ENCODE measurements at regions not wholly inside any gene's neighbourhood (a gene's known extent, or its start where the extent isn't known, plus 50 kb on each side); places are given as distances from the start of the nearest gene placed in this dataset.

GRCh38 chr9:106727969-106728368 lies 135.0 kb upstream of the ZNF462 start:
- no peak for DNase-seq

DNA sequence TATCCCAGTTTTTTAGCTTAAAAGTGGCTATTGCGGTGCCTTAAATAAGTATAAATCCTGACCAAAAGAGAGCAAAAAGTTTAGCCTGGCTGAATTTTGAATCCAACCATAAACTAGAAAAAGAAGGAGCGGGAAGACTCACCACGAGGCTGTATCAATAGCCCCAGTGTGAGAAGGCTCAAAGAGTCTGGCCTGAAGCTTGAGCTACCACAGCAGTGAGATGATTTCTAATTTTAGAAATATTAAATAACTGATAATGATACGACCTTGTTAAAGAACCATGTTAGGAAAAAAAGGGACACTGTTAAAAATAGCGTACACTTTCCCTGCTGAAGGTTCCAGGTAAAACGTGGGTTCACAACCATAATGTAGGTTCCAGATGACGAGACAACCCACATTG lies 134.1 kb upstream of the ZNF462 start:
- DNase-seq = no peak

GRCh38 chr9:106731910-106732309 lies 131.1 kb upstream of the ZNF462 start:
- no peak for DNase-seq

GRCh38 chr9:106733828-106734380 lies 129.1 kb upstream of the ZNF462 start:
- no peak for DNase-seq

GRCh38 chr9:106737516-106737915 lies 125.5 kb upstream of the ZNF462 start:
- no peak for DNase-seq

GRCh38 chr9:106738109-106738508 lies 124.9 kb upstream of the ZNF462 start:
- no peak for DNase-seq

DNA sequence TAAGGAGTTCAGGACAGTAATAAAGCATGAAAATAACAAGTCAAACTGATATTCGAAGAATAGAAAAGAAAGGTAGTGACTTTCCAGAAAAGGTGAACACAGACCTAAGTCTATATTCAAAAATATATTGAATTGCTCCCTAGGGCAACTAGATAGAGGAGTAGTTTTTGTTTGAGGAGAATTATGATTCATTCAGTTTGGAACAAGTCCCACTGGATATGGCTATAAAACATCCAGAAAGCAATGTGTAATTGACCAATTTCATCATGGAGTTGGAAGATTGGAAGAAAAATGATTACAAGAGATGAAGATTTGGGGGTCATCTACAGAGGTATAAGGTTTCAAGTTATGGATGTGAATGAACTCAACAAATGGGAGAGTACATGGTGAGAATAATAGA lies 117.5 kb upstream of the ZNF462 start:
- no peak for DNase-seq

- DNase-seq = no peak
Measured at GRCh38 chr9:106745876-106746275, 117.1 kb upstream of the ZNF462 start.

DNA sequence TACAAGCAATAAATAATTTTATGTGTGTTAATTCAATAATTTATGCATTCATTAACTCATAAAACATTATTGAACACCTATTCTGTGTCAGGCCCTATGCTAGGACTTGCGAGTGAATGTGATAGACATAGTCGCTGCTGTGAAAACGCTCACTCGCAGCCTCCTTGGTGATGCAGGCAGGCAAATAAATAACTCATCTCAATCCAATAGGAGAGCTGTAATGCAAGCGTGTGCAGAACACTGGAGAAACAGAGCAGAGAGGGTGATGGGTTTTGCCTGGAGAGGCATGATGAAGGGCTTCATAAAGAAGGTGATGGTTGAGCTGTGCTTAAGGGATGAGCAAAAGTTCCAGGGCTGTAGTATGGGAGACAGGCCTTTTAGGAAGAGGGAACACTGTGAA lies 111.3 kb upstream of the ZNF462 start:
- no peak for DNase-seq

DNA sequence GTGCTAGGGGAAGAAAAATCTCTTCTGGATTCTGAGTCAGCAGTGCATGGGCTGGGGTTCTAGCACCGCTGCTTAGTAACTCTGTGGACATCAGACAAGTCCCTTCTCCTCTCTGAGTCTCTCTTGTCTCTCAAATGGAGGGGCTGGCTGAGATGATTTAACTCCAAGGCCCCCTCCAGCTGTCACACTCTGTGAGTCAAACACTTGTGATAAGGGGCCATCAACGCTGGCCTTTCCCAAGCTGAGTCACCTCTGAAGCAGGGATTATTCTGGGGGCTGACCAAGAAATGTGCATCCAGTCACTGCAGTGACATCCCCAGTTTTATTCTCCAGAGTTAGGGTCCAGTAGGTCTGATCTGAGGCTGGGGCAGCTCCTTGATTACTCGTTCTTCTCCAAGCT lies 110.4 kb upstream of the ZNF462 start:
- DNase-seq = no peak

DNA sequence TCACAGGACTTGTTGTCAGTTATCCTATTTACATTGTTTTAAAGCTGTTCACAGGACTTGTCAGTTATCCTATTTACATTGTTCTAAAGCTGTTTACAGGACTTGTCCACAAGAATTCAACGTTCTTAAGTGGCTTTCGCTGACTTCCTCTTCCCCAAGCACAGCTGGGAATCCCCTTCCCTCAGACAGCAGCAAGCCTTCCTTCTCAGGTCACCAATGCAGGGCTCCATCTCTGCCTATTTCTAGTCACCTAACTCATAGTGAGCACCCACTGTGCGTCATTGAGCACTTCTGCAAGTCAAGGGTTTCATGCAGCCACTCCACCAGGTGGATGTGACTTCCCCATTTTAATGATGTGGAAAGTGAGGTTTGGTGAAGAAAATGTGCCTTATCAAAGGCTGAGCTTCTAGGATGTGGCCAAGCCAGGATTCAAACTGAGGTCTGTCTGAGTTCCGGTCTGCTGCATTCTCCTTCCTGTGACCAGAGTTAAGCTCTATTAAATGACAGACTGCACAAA lies 109.8 kb upstream of the ZNF462 start:
- DNase-seq = no peak

DNA sequence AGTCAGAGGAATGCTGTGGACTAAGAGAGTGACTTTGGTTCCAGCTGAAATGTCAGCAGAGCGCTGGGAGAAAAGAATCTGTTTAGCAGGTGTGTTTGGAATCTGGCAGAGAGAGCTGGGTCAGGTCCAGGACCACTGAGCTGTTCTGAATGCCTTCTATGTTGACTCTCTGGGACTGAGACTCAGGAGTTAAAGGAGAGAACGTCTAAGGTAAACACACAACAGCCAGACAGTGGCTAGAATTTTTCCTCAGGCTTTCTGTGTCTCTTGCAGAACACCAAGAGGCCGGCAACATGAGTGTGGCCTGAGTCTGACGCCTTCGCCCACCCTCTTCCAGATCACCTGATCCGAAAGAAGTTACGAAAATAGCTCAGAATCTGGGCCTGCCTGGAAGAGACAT lies 107.2 kb upstream of the ZNF462 start:
- peak; percentile 79 for DNase-seq

DNA sequence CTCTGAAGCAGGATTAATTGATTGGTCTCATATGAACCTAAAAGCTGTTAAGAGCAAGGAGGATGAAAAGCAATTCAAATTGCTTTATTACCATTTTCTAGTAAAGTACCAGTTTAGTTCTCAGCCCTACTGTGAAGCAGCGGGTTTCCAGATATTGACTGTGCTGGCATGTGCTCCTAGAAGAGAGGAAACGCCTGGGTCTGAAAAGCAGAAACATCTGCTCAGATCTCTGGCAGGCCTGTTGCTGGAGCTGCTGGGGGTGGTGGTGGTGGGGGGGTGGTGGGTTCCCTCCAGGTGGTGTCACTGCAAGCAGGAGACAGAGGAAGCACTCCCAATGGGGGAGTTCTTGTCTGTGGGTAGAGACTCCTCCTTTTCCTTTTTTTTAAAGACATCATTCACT lies 105.5 kb upstream of the ZNF462 start:
- no peak for DNase-seq

DNA sequence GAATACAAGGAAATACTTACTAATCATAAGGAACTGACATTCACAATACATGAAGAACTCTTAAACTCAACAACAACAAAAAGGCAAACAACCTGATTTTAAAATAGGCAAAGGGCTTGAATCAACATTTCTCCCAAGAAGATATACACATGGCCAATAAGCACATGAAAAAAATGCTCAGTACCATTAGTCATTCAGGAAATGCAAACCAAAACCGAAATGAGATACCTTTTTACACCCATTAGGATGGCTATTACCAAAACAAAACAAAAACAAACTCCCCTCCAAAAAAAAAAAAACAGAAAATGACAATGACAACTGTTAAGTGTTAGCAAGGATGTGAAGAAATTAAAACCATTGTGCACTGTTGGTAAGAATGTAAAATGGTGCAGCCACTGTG lies 104.1 kb upstream of the ZNF462 start:
- DNase-seq = no peak

DNA sequence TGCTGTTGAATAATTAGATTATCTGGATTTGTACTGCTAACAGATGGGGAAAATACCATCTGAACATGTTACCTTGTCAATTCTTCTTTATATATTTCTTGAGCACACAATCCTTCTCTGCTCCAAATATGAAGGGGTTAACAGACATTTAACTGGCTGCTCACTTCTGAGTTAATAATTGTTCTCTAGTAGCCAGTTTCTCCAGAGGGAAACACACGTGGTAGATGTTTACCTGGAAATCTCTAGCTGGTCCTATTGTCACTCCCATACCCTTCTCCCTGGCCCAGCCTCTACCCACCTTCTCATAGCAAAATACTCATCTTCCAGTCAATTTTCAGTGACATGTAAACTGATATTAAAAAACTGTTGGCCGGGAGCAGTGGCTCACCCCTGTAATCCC lies 101.5 kb upstream of the ZNF462 start:
- DNase-seq = no peak

- no peak for DNase-seq
Measured at GRCh38 chr9:106766616-106767015, 96.3 kb upstream of the ZNF462 start.

- no peak for DNase-seq
Measured at GRCh38 chr9:106769331-106769730, 93.6 kb upstream of the ZNF462 start.

GRCh38 chr9:106771608-106772007 lies 91.4 kb upstream of the ZNF462 start:
- DNase-seq = peak; percentile 40

DNA sequence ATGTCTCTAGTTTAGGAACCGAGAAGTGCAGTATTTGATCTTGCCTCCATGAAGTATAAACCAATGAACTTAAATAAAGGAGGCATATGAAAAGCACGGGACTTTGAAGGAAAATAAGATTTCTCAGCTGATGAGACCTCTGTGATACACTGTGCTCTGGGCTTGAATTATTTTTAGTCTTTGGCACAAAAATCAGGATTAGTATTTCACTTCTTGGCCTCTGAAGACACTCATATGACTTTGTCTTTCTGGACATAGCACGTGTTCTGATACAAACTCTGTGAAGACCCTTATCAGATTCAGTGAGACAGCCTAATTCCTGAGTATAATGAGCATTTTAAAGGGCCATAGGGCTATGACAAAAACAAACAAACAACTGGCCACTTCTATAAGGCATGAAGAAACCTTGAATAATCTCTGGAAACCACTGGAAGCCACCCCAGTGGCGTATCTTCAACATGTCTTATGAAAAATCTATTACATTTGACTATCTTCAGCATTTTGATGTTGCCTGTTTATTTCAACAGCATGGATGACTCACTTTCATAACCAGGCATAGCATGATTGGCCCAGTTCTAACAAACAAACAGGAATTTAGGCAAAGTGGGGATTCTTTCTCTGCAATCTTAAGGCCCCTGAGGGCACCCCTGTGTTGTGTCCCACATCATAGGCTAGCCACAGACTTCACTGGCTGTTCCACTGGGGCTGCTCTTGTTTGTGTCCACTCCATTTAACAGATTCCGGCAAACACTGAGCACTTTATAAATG lies 90.3 kb upstream of the ZNF462 start:
- DNase-seq = no peak

DNA sequence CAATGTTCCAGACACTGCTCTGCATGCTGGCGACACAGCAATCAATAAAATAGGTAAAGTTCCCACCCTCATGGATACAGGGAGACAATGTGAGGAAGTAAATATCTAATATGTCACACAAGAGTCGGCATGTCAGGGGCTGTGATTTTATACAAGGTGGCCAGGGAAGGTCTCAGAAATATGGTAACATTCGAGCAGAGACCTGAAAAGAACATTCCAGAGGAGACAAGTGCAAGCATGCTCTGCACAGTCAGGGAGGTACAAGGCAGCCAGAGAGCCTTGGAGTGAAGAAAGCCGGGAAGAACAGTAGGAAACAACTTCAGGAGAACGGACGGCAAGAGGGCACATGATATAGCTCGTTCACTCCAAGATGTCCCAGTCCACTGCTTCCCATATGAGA lies 89.2 kb upstream of the ZNF462 start:
- no peak for DNase-seq

DNA sequence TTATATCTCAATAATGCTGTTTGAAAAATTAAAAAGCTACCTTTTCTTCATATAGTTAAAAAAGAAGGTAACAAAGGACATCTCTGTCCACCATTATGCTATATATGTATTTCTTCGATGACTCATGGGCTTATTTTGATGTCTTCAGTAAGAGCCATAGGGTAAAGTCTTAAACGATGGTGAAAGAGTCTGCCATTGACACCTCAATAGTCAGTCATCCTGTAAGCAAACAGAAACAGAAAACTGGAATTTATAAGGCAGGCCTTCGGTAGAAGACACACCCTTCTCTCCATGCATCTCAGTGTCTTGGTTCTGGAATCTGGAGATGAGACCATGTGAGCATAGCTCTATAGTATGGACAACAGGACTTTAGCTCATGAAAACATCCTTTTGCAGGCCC lies 87.0 kb upstream of the ZNF462 start:
- no peak for DNase-seq

- no peak for DNase-seq
Measured at GRCh38 chr9:106779796-106780195, 83.2 kb upstream of the ZNF462 start.

- no peak for DNase-seq
Measured at GRCh38 chr9:106783121-106783520, 79.8 kb upstream of the ZNF462 start.

GRCh38 chr9:106784076-106784475 lies 78.9 kb upstream of the ZNF462 start:
- no peak for DNase-seq

- no peak for DNase-seq
Measured at GRCh38 chr9:106785200-106785599, 77.8 kb upstream of the ZNF462 start.
